Upper lobe of right lung (tissue), 1 donor: ENCODE measurements at regions not wholly inside any gene's neighbourhood (a gene's known extent, or its start where the extent isn't known, plus 50 kb on each side); places are given as distances from the start of the nearest gene placed in this dataset.
"Not testable (repeated sequence)": the region's sequence is repeated elsewhere in the genome, so short reads cannot be mapped to it uniquely, and the experiment has no call there.

Source experiments
- ATAC-seq: fragments of 200-7000 bp; cut with Tn5 transposase; one replicate; pipeline ENCODE4 v1.9.1; 2020; ENCODE audit warnings: mild to moderate bottlenecking, moderate library complexity
- DNase-seq: peaks from one replicate; pipeline ENCODE4 v3.0.0-alpha.2; 2020
- H3K27ac ChIP-seq: fragments of 200-600 bp; one replicate; pipeline ENCODE4 v1.8.0; 2022
- H3K27me3 ChIP-seq: fragments of 200-600 bp; one replicate; pipeline ENCODE4 v1.8.0; 2022; ENCODE audit warnings: mild to moderate bottlenecking
- H3K36me3 ChIP-seq: fragments of 200-600 bp; one replicate; pipeline ENCODE4 v1.8.0; 2022
- H3K4me1 ChIP-seq: fragments of 200-600 bp; one replicate; pipeline ENCODE4 v1.8.0; 2022
- H3K4me3 ChIP-seq: fragments of 200-600 bp; one replicate; pipeline ENCODE4 v1.8.0; 2022; ENCODE audit warnings: mild to moderate bottlenecking
- H3K9me3 ChIP-seq: fragments of 200-600 bp; one replicate; pipeline ENCODE4 v1.8.0; 2022
- CTCF ChIP-seq: fragments of 200-600 bp; IDR thresholded peaks from one replicate; pipeline ENCODE4 v1.8.0; 2022; ENCODE audit warnings: antibody characterized with exemption
- intact Hi-C: fragments of 100-400 bp; cut with DNase I; formaldehyde crosslinking; loops from one replicate; pipeline ENCODE4 v1.11.0; 2022
- donor health status: DM: no; HTN: yes; CAD: no; lungs with severe emphysema.

DNA sequence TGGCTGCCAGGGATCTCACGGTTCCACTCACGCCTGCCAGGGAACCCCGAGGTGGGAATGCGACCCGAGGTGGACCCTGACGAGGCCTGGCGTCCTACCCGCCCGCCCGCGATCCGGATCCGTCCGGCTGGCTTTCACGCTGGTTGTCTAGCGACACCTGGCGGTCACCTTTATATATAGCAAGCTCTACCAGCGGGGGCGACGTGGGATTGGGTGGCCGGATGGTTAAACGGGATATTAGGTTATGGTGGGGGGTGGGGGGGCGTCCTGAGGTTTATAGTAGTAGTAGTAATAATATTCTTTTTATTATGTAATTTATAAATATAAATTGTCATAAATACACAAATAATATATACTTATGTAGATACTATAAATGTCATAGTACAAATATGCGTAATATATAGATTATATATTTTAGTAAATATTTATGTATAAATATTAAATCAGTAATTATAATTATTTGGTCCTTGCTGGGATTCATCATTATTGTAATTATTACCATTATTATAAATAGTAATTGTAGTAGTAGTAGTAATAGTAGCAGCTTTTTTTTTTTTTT, 136.9 kb downstream of the KCNJ12 start:
- ATAC-seq, result peak; percentile 83
- Histone ChIP-seq H3K27me3 (no peaks in the 10 kb centered on the region), H3K4me3 (no peak overlapping the region), H3K36me3 (no peaks in the 10 kb centered on the region), H3K4me1 (peaks cover 4% of the 10 kb centered on the region), H3K9me3 (no peaks in the 10 kb centered on the region), H3K27ac (no peak overlapping the region)
- TF ChIP-seq CTCF, result peak; percentile 72
- intact Hi-C loops, result no loop called here
- peak; percentile 85 for DNase-seq

- ATAC-seq, H3K27me3 ChIP-seq, H3K4me3 ChIP-seq, H3K36me3 ChIP-seq, H3K27ac ChIP-seq, intact Hi-C loops, DNase-seq, H3K4me1 ChIP-seq, H3K9me3 ChIP-seq: not testable (repeated sequence)
These were observed 138.4 kb downstream of the KCNJ12 start for GRCh38 chr17:21514567-21514966.

- H3K4me1 ChIP-seq, result no peaks in the 10 kb centered on the region
- no peaks in the 10 kb centered on the region for H3K36me3 ChIP-seq
- no peaks in the 10 kb centered on the region for H3K27me3 ChIP-seq
- ATAC-seq (no peak), DNase-seq (no peak)
- no peak overlapping the region for H3K27ac ChIP-seq
- intact Hi-C loops, result no loop called here
- TF ChIP-seq CTCF, result no peak
- no peaks in the 10 kb centered on the region for H3K9me3 ChIP-seq
- H3K4me3 ChIP-seq, result no peak overlapping the region
These were observed 141.6 kb downstream of the KCNJ12 start for GRCh38 chr17:21517538-21518293.

DNA sequence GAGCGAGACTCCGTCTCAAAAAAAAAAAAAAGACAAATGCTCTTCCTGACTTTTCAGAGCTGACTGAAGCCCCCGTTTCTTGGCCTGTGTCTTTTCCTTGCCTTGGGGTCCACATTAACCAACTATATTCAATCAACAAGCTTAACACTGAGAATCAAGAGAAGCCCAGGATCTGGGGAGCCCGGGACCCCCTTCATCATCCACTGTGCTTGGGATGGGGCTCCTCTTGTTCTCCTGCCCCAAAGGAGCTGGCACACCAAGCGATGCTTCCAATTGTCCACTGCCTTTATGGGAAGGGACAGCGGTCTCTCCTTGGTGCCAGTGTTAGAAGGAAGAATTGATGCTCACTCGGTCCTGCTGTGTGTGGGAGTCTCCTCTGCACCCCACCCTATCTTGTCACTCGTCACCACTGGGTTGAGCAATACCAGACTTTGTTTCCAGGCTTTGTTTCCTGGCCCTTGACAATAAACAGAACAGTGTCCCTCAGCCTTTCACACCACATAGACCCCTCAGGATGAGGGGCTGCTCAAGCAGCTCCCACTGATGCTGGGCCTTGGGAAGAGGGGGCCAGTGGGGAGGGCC, 146.7 kb downstream of the KCNJ12 start:
- Histone ChIP-seq H3K4me1 (no peaks in the 10 kb centered on the region), H3K9me3 (no peaks in the 10 kb centered on the region), H3K27ac (no peak overlapping the region), H3K36me3 (no peaks in the 10 kb centered on the region), H3K4me3 (no peak overlapping the region), H3K27me3 (no peaks in the 10 kb centered on the region)
- ATAC-seq (peak; percentile 23), DNase-seq (no peak)
- no peak for TF ChIP-seq CTCF
- intact Hi-C loops, result no loop called here

GRCh38 chr17:21523497-21524210, 147.5 kb downstream of the KCNJ12 start:
- H3K9me3 ChIP-seq, result no peaks in the 10 kb centered on the region
- H3K27ac ChIP-seq, result no peak overlapping the region
- no peaks in the 10 kb centered on the region for H3K36me3 ChIP-seq
- H3K4me1 ChIP-seq, result no peaks in the 10 kb centered on the region
- ATAC-seq (no peak), DNase-seq (no peak)
- TF ChIP-seq CTCF, result no peak
- no peaks in the 10 kb centered on the region for H3K27me3 ChIP-seq
- H3K4me3 ChIP-seq, result no peak overlapping the region
- intact Hi-C loops, result no loop called here

- Histone ChIP-seq H3K4me3 (no peak overlapping the region), H3K27me3 (no peaks in the 10 kb centered on the region), H3K9me3 (no peaks in the 10 kb centered on the region), H3K36me3 (no peaks in the 10 kb centered on the region), H3K4me1 (no peaks in the 10 kb centered on the region), H3K27ac (no peak overlapping the region)
- intact Hi-C loops, result no loop called here
- ATAC-seq, result no peak
- TF ChIP-seq CTCF, result no peak
- DNase-seq, result no peak
These were observed 148.0 kb downstream of the KCNJ12 start for GRCh38 chr17:21524211-21524591.
